BJ (cell line): ENCODE measurements at regions not wholly inside any gene's neighbourhood (a gene's known extent, or its start where the extent isn't known, plus 50 kb on each side); places are given as distances from the start of the nearest gene placed in this dataset.

Experiments
- CTCF ChIA-PET: fragments of 350-600 bp; formaldehyde crosslinking; extraction: SDS; loops from one replicate; lab custom pipeline; 2021; ENCODE audit warnings: antibody characterized with exemption, inconsistent platforms; lab: Yijun Ruan, JAX
- POLR2A ChIA-PET: fragments of 300-600 bp; sonication (Branson Sonifier 250); formaldehyde crosslinking; extraction: SDS; loops from one replicate; lab custom pipeline; 2021; ENCODE audit warnings: antibody characterized with exemption; lab: Charles Lee
- DNase-seq: peaks from one replicate; pipeline ENCODE4 v3.0.0-alpha.2; 2011; ENCODE audit warnings: low read depth
- H3K27me3 ChIP-seq: 2 replicates; pipeline ENCODE4 v1.6.0; 2011; ENCODE audit warnings: low read length; ENCODE audit not compliant: control insufficient read depth, insufficient read depth
- H3K36me3 ChIP-seq: 2 replicates; pipeline ENCODE4 v1.5.1; 2011; ENCODE audit warnings: low read length; ENCODE audit not compliant: control insufficient read depth, insufficient read depth
- H3K4me3 ChIP-seq: 2 replicates; pipeline ENCODE4 v1.5.1; 2011; ENCODE audit warnings: low read depth, mild to moderate bottlenecking, control low read depth, low read length
- CTCF ChIP-seq: IDR thresholded peaks from 2 replicates; pipeline ENCODE4 v1.5.1; 2011; ENCODE audit warnings: low read depth, mild to moderate bottlenecking, control low read depth, inconsistent platforms, low read length, moderate library complexity; ENCODE audit not compliant: insufficient read depth

GRCh38 chrX:109831326-109831985 is 98.4 kb upstream of the ACSL4 start:
- ChIA-PET POLR2A (no interaction called here), CTCF (interaction anchor here (0.7 to 1.4 kb wide), 3 partner anchors 15 to 26 kb away, joined by 3 to 4 read pairs (median 3); no protein-coding TSS in a partner anchor)
- Histone ChIP-seq H3K27me3 (no peaks in the 10 kb centered on the region), H3K4me3 (no peak overlapping the region), H3K36me3 (no peaks in the 10 kb centered on the region)
- no peak for DNase-seq
- TF ChIP-seq CTCF, result no peak

- H3K27me3 ChIP-seq, result no peaks in the 10 kb centered on the region
- peak; percentile 29 for TF ChIP-seq CTCF
- no peak for DNase-seq
- POLR2A ChIA-PET, result no interaction called here
- CTCF ChIA-PET, result interaction anchor here (0.6 kb wide), 1 partner anchor 357 kb away, joined by 3 read pairs; no protein-coding TSS in a partner anchor
- H3K4me3 ChIP-seq, result no peak overlapping the region
- H3K36me3 ChIP-seq, result no peaks in the 10 kb centered on the region
Measured at GRCh38 chrX:109839694-109840567, 106.9 kb upstream of the ACSL4 start.

- no peaks in the 10 kb centered on the region for H3K27me3 ChIP-seq
- ChIA-PET CTCF (interaction anchor here (0.6 kb wide), 1 partner anchor 357 kb away, joined by 3 read pairs; no protein-coding TSS in a partner anchor), POLR2A (interaction anchor here (0.6 kb wide), 1 partner anchor 364 kb away, joined by 3 read pairs; no protein-coding TSS in a partner anchor)
- H3K36me3 ChIP-seq, result no peaks in the 10 kb centered on the region
- no peak overlapping the region for H3K4me3 ChIP-seq
- peak; percentile 69 for DNase-seq
- TF ChIP-seq CTCF, result no peak
Measured at GRCh38 chrX:109840585-109840984, 107.5 kb upstream of the ACSL4 start.

GRCh38 chrX:109841257-109841656 is 108.2 kb upstream of the ACSL4 start:
- ChIA-PET POLR2A (interaction anchor here (0.6 kb wide), 1 partner anchor 364 kb away, joined by 3 read pairs; no protein-coding TSS in a partner anchor), CTCF (no interaction called here)

More at GRCh38 chrX:109841257-109841656, 108.2 kb upstream of the ACSL4 start:
- TF ChIP-seq CTCF, result no peak
- DNase-seq, result no peak
- Histone ChIP-seq H3K4me3 (no peak overlapping the region), H3K36me3 (no peaks in the 10 kb centered on the region), H3K27me3 (no peaks in the 10 kb centered on the region)
